HEK293 (cell line): ENCODE measurements at regions not wholly inside any gene's neighbourhood (a gene's known extent, or its start where the extent isn't known, plus 50 kb on each side); places are given as distances from the start of the nearest gene placed in this dataset.

Experiments
- CTCF ChIP-seq: fragments of 450-650 bp; formaldehyde crosslinking; IDR thresholded peaks from 2 replicates; pipeline ENCODE4 v1.5.1; 2016; ENCODE audit warnings: missing biosample characterization, missing genetic modification characterization
- GFI1B ChIP-seq: fragments of 450-650 bp; formaldehyde crosslinking; IDR thresholded peaks from 2 replicates; pipeline ENCODE4 v1.5.1; 2016; ENCODE audit warnings: missing biosample characterization, missing genetic modification characterization
- PRDM1 ChIP-seq: fragments of 450-650 bp; formaldehyde crosslinking; IDR thresholded peaks from 2 replicates; pipeline ENCODE4; 2016; ENCODE audit warnings: missing biosample characterization, missing genetic modification characterization
- TCF7L2 ChIP-seq: IDR thresholded peaks from 2 replicates; pipeline ENCODE4 v1.6.1; 2011; ENCODE audit warnings: low read depth, mild to moderate bottlenecking, inconsistent platforms, low read length, moderate library complexity, borderline replicate concordance
- YY1 ChIP-seq: fragments of 450-650 bp; formaldehyde crosslinking; IDR thresholded peaks from 2 replicates; pipeline ENCODE4 v1.5.1; 2018; ENCODE audit warnings: missing biosample characterization, missing genetic modification characterization
- ZBTB49 ChIP-seq: fragments of 450-650 bp; formaldehyde crosslinking; IDR thresholded peaks from 2 replicates; pipeline ENCODE4 v1.5.1; 2016; ENCODE audit warnings: missing biosample characterization, missing genetic modification characterization, low read depth
- ZNF10 ChIP-seq: fragments of 450-650 bp; formaldehyde crosslinking; IDR thresholded peaks from 2 replicates; pipeline ENCODE4 v1.5.1; 2017; ENCODE audit warnings: missing biosample characterization, missing genetic modification characterization
- ZNF155 ChIP-seq: fragments of 450-650 bp; formaldehyde crosslinking; IDR thresholded peaks from 2 replicates; pipeline ENCODE4 v1.5.1; 2016; ENCODE audit warnings: missing biosample characterization, missing genetic modification characterization
- ZNF18 ChIP-seq: fragments of 450-650 bp; formaldehyde crosslinking; IDR thresholded peaks from 2 replicates; pipeline ENCODE4 v1.5.1; 2016; ENCODE audit warnings: missing biosample characterization, missing genetic modification characterization
- ZNF341 ChIP-seq: fragments of 450-650 bp; formaldehyde crosslinking; IDR thresholded peaks from 2 replicates; pipeline ENCODE4; 2016; ENCODE audit warnings: low read depth, missing biosample characterization, missing genetic modification characterization
- ZNF639 ChIP-seq: fragments of 450-650 bp; formaldehyde crosslinking; IDR thresholded peaks from 2 replicates; pipeline ENCODE4 v1.5.1; 2016; ENCODE audit warnings: missing biosample characterization, missing genetic modification characterization
- TF ChIP-seq, protein P1 (sequence below): fragments of 450-650 bp; formaldehyde crosslinking; IDR thresholded peaks from 2 replicates; pipeline ENCODE4 v1.5.1; 2017; ENCODE audit warnings: missing biosample characterization, missing genetic modification characterization

- TF ChIP-seq, protein P1, sequence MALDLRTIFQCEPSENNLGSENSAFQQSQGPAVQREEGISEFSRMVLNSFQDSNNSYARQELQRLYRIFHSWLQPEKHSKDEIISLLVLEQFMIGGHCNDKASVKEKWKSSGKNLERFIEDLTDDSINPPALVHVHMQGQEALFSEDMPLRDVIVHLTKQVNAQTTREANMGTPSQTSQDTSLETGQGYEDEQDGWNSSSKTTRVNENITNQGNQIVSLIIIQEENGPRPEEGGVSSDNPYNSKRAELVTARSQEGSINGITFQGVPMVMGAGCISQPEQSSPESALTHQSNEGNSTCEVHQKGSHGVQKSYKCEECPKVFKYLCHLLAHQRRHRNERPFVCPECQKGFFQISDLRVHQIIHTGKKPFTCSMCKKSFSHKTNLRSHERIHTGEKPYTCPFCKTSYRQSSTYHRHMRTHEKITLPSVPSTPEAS (tag by site-specific recombination): no peak
- no peak for TF ChIP-seq GFI1B
- no peak for TF ChIP-seq CTCF (tag by site-specific recombination)
- no peak for TF ChIP-seq ZNF639
- no peak for TF ChIP-seq YY1
- no peak for TF ChIP-seq ZBTB49
- no peak for TF ChIP-seq ZNF341 (tag by site-specific recombination)
- no peak for TF ChIP-seq ZNF10 (tag by site-specific recombination)
- no peak for TF ChIP-seq ZNF18 (tag by site-specific recombination)
- no peak for TF ChIP-seq PRDM1 (tag by site-specific recombination)
- TF ChIP-seq TCF7L2: no peak
- TF ChIP-seq ZNF155: no peak
Measured at GRCh38 chr9:99660191-99660636, 161.5 kb upstream of the NR4A3 start.
